ENCODE measurements at regions not wholly inside any gene's neighbourhood (a gene's known extent, or its start where the extent isn't known, plus 50 kb on each side); places are given as distances from the start of the nearest gene placed in this dataset.

DNA sequence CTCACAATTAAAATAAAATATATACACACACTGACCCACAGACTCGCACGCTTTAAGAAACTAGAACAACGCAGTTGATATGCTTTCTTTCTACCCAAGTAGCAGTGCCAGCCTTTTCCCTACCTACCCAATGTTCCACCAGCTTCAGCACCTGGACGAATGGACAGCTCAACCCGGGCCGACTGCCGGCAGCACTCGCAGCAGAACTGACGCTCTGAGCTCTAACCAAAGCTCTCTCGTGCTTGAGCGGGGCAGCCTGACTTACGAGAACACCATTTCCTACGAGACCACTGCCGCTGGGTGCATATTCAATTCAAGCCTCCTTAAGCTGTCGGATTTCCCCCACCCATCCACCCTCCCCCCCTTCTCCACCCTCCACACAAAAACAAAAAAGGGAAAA is 127.4 kb upstream of the DPYD start:
- DNase-seq (ENCODE audit: low read depth), result no peak
- TF ChIP-seq CTCF (IDR thresholded peaks at IDR 0.05; ENCODE audit: low read depth, low read length, missing control alignments), result no peak
- H3K4me3 ChIP-seq (ENCODE audit: low read depth, low read length), result no peak overlapping the region

DNA sequence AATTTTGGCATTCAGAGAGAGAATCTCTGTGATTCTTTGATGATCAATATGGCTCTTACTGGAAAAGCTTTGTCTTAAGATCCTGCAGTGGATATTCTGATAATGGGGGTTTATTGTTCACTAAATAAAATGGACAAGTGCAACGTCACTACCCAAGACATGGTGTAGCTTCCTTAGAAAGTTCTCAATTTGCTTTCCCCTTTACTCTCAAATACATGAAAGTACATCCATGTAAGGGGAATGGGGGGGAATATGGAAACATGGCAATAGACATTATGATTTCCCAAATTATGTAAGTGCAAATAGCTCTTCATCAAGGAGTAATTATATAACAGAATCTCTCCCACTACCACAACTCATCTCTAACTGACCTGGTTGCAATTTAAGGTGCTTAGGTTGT is 126.3 kb upstream of the DPYD start:
- no peak for DNase-seq (ENCODE audit: low read depth)
- H3K4me3 ChIP-seq (ENCODE audit: low read depth, low read length), result no peak overlapping the region
- TF ChIP-seq CTCF (IDR thresholded peaks at IDR 0.05; ENCODE audit: low read depth, low read length, missing control alignments), result no peak

DNA sequence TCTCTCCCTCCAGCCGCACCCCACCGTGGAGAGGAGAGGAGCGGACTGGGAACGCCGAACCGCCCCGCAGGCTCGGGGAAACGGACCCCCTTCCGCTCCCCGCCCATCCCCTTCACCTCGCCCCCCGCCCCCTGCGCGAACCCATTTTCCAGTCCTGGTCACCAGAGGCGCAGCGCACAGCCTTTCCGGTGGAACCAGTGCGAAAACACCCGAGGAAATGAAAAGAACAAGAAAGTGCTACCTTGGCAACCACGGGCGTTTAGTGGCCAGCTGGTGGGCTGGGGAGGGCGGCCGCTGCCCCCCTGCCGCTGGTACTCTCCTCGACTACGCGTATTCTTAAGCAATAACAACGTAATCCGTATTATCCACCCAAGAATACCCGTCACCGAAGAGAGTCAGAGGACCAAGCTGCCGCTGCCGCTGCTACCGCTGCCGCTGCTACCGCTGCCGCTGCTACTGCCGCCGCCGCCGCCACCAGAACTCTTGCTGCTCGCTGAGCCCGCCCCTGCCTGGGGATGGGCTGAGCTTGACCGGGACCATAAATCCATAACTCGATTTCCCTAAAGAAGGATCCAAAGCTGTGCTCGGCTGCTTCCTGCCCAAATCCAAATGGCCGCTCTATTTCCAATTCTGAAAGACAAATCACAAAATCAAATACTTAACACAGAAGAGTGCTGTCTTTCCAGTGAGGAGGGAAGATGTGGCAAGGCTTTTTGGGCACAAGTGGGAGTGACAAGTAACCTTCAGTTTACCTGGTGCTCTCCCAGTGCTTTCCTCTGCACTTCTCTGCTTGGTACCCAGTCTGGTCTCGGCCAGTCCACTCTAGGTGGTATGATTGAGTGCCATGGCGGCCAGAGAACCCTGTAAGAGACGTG is 125.2 kb upstream of the DPYD start:
- no peak for TF ChIP-seq CTCF (IDR thresholded peaks at IDR 0.05; ENCODE audit: low read depth, low read length, missing control alignments)
- H3K4me3 ChIP-seq (ENCODE audit: low read depth, low read length), result no peak overlapping the region
- DNase-seq (ENCODE audit: low read depth), result no peak

DNA sequence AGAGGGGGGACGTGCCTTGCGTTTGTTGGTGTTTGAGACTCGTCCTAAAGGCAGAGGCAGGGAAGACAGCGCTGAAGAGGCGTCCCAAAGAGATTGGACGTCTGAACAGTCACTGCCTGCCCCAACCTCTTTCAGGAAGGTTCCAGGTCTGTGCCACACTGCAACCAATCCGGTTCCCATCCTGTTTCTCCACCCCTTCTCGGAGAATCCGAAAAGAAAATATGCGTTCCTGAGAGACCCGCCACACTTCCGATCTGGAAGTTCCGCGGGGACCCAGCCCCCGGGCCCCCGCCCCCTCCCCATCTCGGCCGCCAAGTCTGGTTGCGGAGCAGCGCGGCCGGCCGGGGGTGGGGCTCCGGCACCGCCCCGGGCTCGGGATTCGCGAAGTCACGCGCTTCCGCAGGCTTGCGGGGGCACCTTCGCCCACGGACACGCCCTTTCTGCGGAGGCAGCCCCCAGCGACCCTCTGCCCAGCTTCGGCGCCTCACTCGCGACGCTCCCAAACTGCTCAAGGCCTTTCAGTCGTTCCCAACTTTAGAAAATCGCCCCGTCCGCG is 124.5 kb upstream of the DPYD start:
- no peak overlapping the region for H3K4me3 ChIP-seq (ENCODE audit: low read depth, low read length)
- no peak for DNase-seq (ENCODE audit: low read depth)
- TF ChIP-seq CTCF (IDR thresholded peaks at IDR 0.05; ENCODE audit: low read depth, low read length, missing control alignments), result no peak

GRCh38 chr1:98044766-98045165 is 123.9 kb upstream of the DPYD start:
- DNase-seq (ENCODE audit: low read depth), result no peak
- no peak for TF ChIP-seq CTCF (IDR thresholded peaks at IDR 0.05; ENCODE audit: low read depth, low read length, missing control alignments)
- H3K4me3 ChIP-seq (ENCODE audit: low read depth, low read length), result no peak overlapping the region

DNA sequence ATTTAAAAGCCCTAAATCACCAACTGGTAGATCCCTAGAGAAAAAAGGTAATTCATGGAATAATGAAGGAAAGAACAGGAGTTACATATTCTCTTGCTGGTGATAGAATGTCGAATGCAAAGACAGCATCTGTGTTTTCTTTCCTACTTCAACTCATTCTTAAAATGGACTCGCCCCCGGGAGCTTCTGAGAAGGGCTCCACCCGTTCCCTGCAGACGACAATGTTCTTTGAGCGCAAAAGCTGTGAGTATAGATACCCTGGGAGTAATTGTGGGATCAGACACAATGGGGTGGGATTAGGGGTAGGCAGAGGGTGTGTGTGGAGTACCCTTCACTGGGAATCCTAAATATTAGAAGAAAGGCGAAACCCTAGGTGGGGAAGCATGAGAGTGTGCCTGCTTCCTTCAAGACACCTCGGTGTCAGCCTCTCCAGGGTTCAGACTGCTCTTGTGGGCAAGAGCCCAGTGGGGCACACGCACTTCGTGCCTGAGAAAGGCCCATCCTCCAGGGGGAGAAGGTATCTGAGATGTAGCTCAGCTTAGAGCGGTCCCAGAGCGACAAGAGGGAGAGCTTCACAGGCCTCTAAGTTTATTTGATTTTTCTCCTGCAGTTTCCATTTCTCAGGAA is 123.3 kb upstream of the DPYD start:
- no peak overlapping the region for H3K4me3 ChIP-seq (ENCODE audit: low read depth, low read length)
- DNase-seq (ENCODE audit: low read depth), result no peak
- TF ChIP-seq CTCF (IDR thresholded peaks at IDR 0.05; ENCODE audit: low read depth, low read length, missing control alignments), result no peak

Data from GM12864 (cell line).